Astrocyte (in vitro differentiated cells and primary cell): ENCODE measurements at regions not wholly inside any gene's neighbourhood (a gene's known extent, or its start where the extent isn't known, plus 50 kb on each side); places are given as distances from the start of the nearest gene placed in this dataset.

Source experiments
- EZH2 ChIP-seq: IDR thresholded peaks from 2 replicates; pipeline ENCODE4 v1.6.1; 2012; ENCODE audit warnings: mild to moderate bottlenecking, low read length, inconsistent platforms; ENCODE audit not compliant: insufficient read depth
- TF ChIP-seq, protein P1 (sequence below): IDR thresholded peaks from 2 replicates; pipeline ENCODE4 v1.5.1; 2011; ENCODE audit warnings: low read depth, mild to moderate bottlenecking, inconsistent platforms, low read length, moderate library complexity; ENCODE audit not compliant: insufficient read depth

DNA sequence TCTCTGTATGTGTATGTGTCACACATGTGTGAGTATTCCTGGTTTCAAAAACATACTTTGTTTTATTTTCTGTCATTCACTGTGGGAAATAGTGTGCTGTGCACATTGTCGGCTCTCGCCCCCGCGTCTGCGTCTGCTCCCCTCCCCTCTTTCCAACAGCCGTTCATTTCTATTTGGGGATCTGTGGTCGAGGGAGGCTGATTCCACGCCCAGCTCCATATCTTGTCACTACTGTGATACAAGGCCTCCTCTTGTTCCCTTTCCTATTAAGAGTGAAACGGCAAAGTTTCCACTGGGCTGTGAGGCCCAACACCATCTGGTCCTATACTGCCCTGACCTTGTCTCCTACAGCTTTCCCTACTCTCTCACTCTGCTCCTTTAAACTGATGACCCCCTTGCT is 172.5 kb upstream of the LRIG1 start:
- TF ChIP-seq, protein P1, sequence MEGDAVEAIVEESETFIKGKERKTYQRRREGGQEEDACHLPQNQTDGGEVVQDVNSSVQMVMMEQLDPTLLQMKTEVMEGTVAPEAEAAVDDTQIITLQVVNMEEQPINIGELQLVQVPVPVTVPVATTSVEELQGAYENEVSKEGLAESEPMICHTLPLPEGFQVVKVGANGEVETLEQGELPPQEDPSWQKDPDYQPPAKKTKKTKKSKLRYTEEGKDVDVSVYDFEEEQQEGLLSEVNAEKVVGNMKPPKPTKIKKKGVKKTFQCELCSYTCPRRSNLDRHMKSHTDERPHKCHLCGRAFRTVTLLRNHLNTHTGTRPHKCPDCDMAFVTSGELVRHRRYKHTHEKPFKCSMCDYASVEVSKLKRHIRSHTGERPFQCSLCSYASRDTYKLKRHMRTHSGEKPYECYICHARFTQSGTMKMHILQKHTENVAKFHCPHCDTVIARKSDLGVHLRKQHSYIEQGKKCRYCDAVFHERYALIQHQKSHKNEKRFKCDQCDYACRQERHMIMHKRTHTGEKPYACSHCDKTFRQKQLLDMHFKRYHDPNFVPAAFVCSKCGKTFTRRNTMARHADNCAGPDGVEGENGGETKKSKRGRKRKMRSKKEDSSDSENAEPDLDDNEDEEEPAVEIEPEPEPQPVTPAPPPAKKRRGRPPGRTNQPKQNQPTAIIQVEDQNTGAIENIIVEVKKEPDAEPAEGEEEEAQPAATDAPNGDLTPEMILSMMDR: no peak
- TF ChIP-seq EZH2: no peak
